WI38 (cell line): ENCODE measurements at regions not wholly inside any gene's neighbourhood (a gene's known extent, or its start where the extent isn't known, plus 50 kb on each side); places are given as distances from the start of the nearest gene placed in this dataset.

ENCODE experiments used
- H3K4me3 ChIP-seq: 2 replicates; pipeline ENCODE4 v1.5.1; 2011; ENCODE audit warnings: low read depth, mild to moderate bottlenecking, control low read depth, low read length
- TF ChIP-seq, protein P1 (sequence below): IDR thresholded peaks from 2 replicates; pipeline ENCODE4 v1.5.1; 2012; ENCODE audit warnings: low read depth, mild to moderate bottlenecking, control low read depth, low read length

- TF ChIP-seq, protein P1, sequence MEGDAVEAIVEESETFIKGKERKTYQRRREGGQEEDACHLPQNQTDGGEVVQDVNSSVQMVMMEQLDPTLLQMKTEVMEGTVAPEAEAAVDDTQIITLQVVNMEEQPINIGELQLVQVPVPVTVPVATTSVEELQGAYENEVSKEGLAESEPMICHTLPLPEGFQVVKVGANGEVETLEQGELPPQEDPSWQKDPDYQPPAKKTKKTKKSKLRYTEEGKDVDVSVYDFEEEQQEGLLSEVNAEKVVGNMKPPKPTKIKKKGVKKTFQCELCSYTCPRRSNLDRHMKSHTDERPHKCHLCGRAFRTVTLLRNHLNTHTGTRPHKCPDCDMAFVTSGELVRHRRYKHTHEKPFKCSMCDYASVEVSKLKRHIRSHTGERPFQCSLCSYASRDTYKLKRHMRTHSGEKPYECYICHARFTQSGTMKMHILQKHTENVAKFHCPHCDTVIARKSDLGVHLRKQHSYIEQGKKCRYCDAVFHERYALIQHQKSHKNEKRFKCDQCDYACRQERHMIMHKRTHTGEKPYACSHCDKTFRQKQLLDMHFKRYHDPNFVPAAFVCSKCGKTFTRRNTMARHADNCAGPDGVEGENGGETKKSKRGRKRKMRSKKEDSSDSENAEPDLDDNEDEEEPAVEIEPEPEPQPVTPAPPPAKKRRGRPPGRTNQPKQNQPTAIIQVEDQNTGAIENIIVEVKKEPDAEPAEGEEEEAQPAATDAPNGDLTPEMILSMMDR: no peak
- no peak overlapping the region for H3K4me3 ChIP-seq
Observed at GRCh38 chr7:118109607-118110006, 74.4 kb upstream of the LSM8 start.

- TF ChIP-seq, protein P1: no peak
Observed at GRCh38 chr7:118110178-118110925, 73.6 kb upstream of the LSM8 start.

DNA sequence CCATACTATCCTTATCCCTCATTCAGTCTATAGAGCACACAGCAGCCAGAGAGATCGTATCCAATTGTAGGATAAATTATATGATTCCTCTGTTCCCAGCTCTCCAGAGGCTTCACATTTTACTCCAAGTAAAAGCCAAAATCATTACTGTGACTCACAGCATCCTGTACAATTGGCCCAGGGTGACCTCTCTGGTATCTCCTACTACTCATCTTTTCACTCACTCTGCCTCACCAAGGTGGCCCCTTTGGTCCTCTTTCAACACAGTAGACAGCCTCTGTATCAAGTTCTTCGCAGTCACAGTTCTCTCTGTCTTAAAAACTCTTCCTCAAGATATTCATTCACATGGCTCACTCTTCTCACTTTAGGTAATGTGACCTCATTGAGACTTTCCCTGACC is 72.6 kb upstream of the LSM8 start:
- no peak overlapping the region for H3K4me3 ChIP-seq
- TF ChIP-seq, protein P1: no peak

More at GRCh38 chr7:118110178-118110925, 73.6 kb upstream of the LSM8 start:
- no peak overlapping the region for H3K4me3 ChIP-seq

DNA sequence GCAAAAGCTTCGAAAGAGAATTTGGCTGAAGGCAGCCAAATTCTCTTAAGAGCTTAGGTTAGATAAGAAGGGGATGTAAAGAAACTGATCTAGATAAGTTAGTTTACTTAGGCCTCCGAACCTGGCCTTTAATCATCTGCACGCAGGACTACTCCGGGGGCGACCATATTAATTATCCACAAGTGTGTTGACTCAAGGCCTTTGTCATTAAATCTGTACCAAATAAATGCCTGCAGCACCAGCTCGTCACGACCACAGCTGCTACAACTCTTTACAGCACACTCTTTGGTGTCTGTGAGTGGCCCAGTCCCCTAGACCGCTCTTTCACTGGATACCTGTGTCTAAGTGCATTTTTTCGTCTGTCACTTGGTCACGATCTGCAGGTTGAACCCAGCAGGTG is 69.8 kb upstream of the LSM8 start:
- TF ChIP-seq, protein P1: no peak
- no peak overlapping the region for H3K4me3 ChIP-seq

GRCh38 chr7:118129041-118129795 is 54.7 kb upstream of the LSM8 start:
- TF ChIP-seq, protein P1: no peak
- H3K4me3 ChIP-seq: no peak overlapping the region

DNA sequence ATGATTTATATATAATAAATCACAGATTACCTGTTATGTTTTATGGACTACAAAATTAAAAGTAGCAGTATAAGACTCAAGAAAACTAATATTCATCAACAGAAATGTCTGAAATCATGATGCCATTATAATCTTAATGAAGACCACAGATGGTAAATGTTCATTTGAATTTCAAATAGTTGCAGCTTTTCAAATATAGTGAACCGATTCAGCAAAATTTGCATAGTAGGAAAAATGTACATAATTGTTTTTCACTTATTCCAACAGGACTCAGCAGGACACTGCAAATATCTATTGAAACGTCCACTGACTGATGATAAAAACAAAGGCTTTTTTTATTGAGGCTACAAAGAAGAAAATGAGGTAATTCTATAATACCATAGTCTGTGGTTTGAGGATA is 51.2 kb upstream of the LSM8 start:
- TF ChIP-seq, protein P1: no peak

More for the DNA sequence above, 51.2 kb upstream of the LSM8 start:
- no peak overlapping the region for H3K4me3 ChIP-seq
